GM19239 (cell line): ENCODE measurements at regions not wholly inside any gene's neighbourhood (a gene's known extent, or its start where the extent isn't known, plus 50 kb on each side); places are given as distances from the start of the nearest gene placed in this dataset.

Experiments used
- DNase-seq: peaks from one replicate; pipeline ENCODE4 v3.0.0; 2011; ENCODE audit warnings: low spot score; ENCODE audit not compliant: insufficient read length
- FAIRE-seq: peaks from 2 replicates; lab custom pipeline; 2011; peaks lifted over from hg19 to GRCh38; lab: Jason Lieb, UNC

GRCh38 chr11:10358696-10359095 lies 53.8 kb downstream of the ADM start:
- DNase-seq, result no peak
- peak; percentile 11 for FAIRE-seq

GRCh38 chr11:10359171-10359570 lies 54.3 kb downstream of the ADM start:
- FAIRE-seq (no peak), DNase-seq (no peak)

- DNase-seq (no peak), FAIRE-seq (no peak)
Observed at GRCh38 chr11:10360835-10361234, 56.0 kb downstream of the ADM start.

- FAIRE-seq, result no peak
- no peak for DNase-seq
Observed at GRCh38 chr11:10365045-10365444, 60.2 kb downstream of the ADM start.

- DNase-seq (peak; percentile 48), FAIRE-seq (peak; percentile 92)
Observed at GRCh38 chr11:10366568-10367331, 61.9 kb downstream of the ADM start.

GRCh38 chr11:10371926-10372641 lies 67.2 kb downstream of the ADM start:
- FAIRE-seq, result no peak
- DNase-seq, result no peak

GRCh38 chr11:10373340-10373739 lies 68.5 kb downstream of the ADM start:
- FAIRE-seq (no peak), DNase-seq (no peak)

GRCh38 chr11:10373929-10374328 lies 69.1 kb downstream of the ADM start:
- no peak for FAIRE-seq

GRCh38 chr11:10374386-10374785 lies 69.5 kb downstream of the ADM start:
- FAIRE-seq, result no peak
- DNase-seq, result no peak

More at GRCh38 chr11:10373929-10374328, 69.1 kb downstream of the ADM start:
- no peak for DNase-seq

GRCh38 chr11:10375280-10375971 lies 70.6 kb downstream of the ADM start:
- FAIRE-seq (no peak), DNase-seq (no peak)

GRCh38 chr11:10376061-10376460 lies 71.2 kb downstream of the ADM start:
- DNase-seq (no peak), FAIRE-seq (no peak)

GRCh38 chr11:10377183-10377582 lies 72.3 kb downstream of the ADM start:
- no peak for DNase-seq
- no peak for FAIRE-seq

GRCh38 chr11:10378362-10378761 lies 73.5 kb downstream of the ADM start:
- FAIRE-seq (no peak), DNase-seq (no peak)

- DNase-seq (no peak), FAIRE-seq (no peak)
Observed at GRCh38 chr11:10379022-10379421, 74.1 kb downstream of the ADM start.

GRCh38 chr11:10379426-10379825 lies 74.6 kb downstream of the ADM start:
- DNase-seq (no peak), FAIRE-seq (no peak)

- DNase-seq, result no peak
Observed at GRCh38 chr11:10379871-10380568, 75.0 kb upstream of the AMPD3 start.

GRCh38 chr11:10380921-10381320 lies 74.1 kb upstream of the AMPD3 start:
- DNase-seq (no peak), FAIRE-seq (no peak)

More at GRCh38 chr11:10379871-10380568, 75.0 kb upstream of the AMPD3 start:
- FAIRE-seq, result no peak

GRCh38 chr11:10381736-10382135 lies 73.3 kb upstream of the AMPD3 start:
- FAIRE-seq (no peak), DNase-seq (no peak)

- FAIRE-seq, result no peak
- no peak for DNase-seq
Observed at GRCh38 chr11:10382518-10382917, 72.5 kb upstream of the AMPD3 start.

GRCh38 chr11:10385696-10386095 lies 69.4 kb upstream of the AMPD3 start:
- FAIRE-seq (no peak), DNase-seq (no peak)
